ENCODE measurements at regions not wholly inside any gene's neighbourhood (a gene's known extent, or its start where the extent isn't known, plus 50 kb on each side); places are given as distances from the start of the nearest gene placed in this dataset.
A peak's percentile ranks its signal among the peaks of the same experiment; 100 is the strongest.

- DNase-seq: no peak
Observed at GRCh38 chr6:33950891-33951889, 147.4 kb upstream of the MLN start.

- DNase-seq: no peak
Observed at GRCh38 chr6:33950472-33950881, 146.7 kb upstream of the MLN start.

GRCh38 chr6:33949877-33950435 lies 146.2 kb upstream of the MLN start:
- no peak for DNase-seq

- DNase-seq: no peak
Observed at GRCh38 chr6:33949111-33949510, 145.3 kb upstream of the MLN start.

GRCh38 chr6:33947916-33948594 lies 144.3 kb upstream of the MLN start:
- DNase-seq: no peak

- no peak for DNase-seq
Observed at GRCh38 chr6:33947047-33947446, 143.2 kb upstream of the MLN start.

DNA sequence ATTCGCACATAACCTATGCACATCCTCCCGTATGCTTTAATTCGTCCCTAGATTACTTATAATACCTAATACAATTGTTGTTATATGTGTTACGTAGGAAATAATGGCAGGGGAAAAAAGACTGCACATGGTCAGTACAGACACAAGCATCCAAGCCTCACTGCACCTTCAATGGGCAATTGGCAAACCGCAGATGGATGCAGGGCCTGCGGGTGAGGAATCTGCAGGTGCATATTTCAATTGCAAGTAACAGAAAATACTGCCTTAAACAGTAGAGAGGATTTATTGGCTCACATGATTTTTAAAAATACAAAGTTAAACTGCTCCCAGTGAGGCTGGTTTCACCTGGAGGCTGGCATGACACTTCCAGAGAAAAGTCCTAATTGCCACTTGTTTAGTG lies 142.1 kb upstream of the MLN start:
- DNase-seq: no peak

GRCh38 chr6:33944686-33945411 lies 141.0 kb upstream of the MLN start:
- DNase-seq: no peak

GRCh38 chr6:33936886-33937285 lies 133.1 kb upstream of the MLN start:
- DNase-seq: no peak

- DNase-seq: no peak
Observed at GRCh38 chr6:33935439-33936080, 131.8 kb upstream of the MLN start.

- DNase-seq: no peak
Observed at GRCh38 chr6:33934731-33935270, 131.0 kb upstream of the MLN start.

GRCh38 chr6:33933101-33933500 lies 129.3 kb upstream of the MLN start:
- DNase-seq: no peak

- no peak for DNase-seq
Observed at GRCh38 chr6:33931799-33932198, 128.0 kb upstream of the MLN start.

DNA sequence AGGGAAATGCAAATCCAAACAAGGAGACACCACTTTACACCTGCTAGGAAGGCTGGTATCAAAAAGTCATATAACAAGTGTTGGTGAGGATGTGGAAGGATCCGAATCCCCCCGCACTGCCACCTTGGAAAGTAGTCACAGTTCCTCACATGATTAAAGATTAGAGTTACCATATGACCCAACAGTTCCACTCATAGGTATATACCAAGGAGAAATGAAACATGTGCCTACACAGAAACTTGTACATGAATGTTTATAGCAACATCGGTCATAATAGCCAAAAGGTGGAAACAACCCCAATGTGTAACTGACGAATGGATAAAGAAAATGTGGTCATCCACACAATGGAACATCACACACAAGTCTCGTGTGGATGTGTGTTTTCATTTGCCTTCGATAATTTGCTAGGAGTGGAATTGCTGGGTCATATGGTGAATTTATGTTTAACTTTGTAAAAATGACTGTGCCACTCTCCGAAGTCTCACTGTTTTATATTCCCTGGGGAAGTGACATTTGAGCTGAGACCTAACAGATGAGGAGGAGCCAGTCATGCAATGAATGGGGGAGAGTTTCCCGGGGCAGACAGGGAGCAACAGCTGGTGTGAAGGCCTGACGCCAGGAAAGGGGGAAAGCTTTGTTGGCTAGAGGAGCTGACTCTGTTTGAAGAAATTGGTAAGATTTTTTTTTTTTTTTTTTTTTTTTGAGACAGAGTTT lies 125.9 kb upstream of the MLN start:
- DNase-seq: no peak

DNA sequence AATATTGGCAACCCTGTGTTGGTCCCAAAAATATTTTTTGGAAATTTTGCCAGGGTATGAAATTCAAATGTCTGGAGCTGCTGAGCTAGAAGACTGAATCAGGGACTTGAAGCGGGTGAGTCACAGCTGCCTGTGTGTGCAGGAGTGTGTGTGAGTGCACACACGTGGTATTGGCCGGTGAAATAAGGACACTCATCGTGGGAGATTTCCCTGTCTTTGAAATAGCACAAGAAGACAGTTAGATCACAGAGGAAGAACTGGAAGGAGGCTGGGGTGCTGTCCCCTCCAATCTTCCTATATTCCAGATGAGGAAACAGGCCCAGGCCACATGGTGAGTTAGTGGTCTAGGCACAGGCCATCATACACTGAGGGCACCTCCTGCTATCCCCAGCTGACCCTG lies 123.8 kb upstream of the MLN start:
- DNase-seq: peak; percentile 66

DNA sequence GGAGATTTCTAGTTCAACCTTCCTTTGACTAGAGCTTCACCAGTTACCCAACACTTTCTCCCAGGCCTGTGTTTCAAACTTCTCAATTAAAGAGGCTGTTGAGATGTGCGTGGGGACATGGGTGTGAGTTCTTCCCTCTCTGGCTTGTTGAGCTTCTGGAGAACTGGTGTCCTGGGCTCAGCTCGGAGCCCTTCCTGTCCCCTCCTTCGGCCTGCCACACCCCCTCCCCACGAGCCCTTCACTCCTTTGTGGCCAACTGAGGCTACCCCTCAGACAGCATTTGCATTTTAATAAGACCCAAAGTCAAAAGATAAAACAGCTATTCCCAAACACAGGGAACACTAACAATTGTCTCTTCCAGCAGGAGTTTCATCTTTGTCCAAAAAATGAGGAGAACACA lies 123.3 kb upstream of the MLN start:
- no peak for DNase-seq

DNA sequence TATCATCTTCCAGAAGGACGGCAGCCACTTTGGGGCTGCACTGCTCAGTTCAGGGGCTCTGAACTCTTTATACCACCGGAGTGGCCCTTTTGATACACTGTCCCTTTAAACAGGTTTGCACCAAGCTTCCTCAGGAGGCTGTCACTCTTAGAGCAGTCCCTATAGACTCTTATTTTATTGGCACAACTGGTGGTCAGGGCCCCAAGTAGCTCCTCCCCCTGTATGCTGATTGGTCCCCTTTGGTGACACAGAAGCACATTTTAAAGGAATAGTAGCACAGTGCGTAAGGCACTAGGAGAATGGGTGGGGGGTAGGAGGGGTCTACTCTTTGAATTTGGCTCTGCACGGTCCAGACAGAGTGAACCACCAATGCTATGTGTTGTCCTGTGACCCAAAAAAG lies 122.6 kb upstream of the MLN start:
- no peak for DNase-seq

- DNase-seq: no peak
Observed at GRCh38 chr6:33925936-33926335, 122.1 kb upstream of the MLN start.

DNA sequence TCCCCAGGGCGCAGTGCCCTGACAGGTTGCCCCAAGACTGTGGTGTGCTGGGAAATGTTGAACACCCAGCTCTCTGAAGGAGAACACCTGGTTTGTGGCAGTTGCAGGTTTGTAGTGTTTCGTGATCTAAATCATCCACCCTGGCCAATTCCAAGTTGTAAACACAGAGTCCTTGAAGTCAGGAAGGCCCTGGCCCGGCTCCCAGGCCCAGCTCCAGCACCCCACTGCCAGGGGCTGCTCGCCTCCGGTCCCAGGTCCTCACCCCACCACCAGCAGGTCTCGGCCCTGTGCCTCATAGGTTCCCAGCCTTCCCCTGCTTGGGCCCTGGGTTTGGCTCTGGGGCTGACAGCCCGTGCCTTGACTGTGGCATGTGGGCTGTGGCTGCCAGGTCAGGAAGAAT lies 121.4 kb upstream of the MLN start:
- DNase-seq: no peak

GRCh38 chr6:33924681-33925080 lies 120.9 kb upstream of the MLN start:
- DNase-seq: no peak

GRCh38 chr6:33923857-33924514 lies 120.2 kb upstream of the MLN start:
- no peak for DNase-seq
